Smooth muscle cell (in vitro differentiated cells): ENCODE measurements at regions not wholly inside any gene's neighbourhood (a gene's known extent, or its start where the extent isn't known, plus 50 kb on each side); places are given as distances from the start of the nearest gene placed in this dataset.

Experiments used
- DNase-seq: peaks from one replicate; lab custom pipeline; 2025; ENCODE audit not compliant: unreplicated experiment; lab: John Stamatoyannopoulos, UW
- H2AFZ ChIP-seq: fragments of 200-600 bp; sonication (generic); 2 replicates; pipeline ENCODE4 v1.6.0; 2016; ENCODE audit warnings: antibody characterized with exemption, low read depth, mild to moderate bottlenecking
- H3F3A ChIP-seq: fragments of 200-600 bp; sonication (generic); 2 replicates; pipeline ENCODE4 v1.6.0; 2017; ENCODE audit warnings: antibody characterized with exemption, low read depth
- H3K27ac ChIP-seq: fragments of 200-600 bp; sonication (generic); 2 replicates; pipeline ENCODE4 v1.5.1; 2016; ENCODE audit warnings: low read depth, mild to moderate bottlenecking
- H3K27me3 ChIP-seq: fragments of 200-600 bp; sonication (generic); 2 replicates; pipeline ENCODE4 v1.6.1; 2016; ENCODE audit warnings: low read depth, mild to moderate bottlenecking
- H3K36me3 ChIP-seq: fragments of 200-600 bp; sonication (generic); 2 replicates; pipeline ENCODE4 v1.5.1; 2016; ENCODE audit warnings: low read depth
- H3K4me1 ChIP-seq: fragments of 200-600 bp; sonication (generic); 2 replicates; pipeline ENCODE4 v1.5.1; 2016; ENCODE audit warnings: low read depth
- H3K4me2 ChIP-seq: fragments of 200-600 bp; sonication (generic); 2 replicates; pipeline ENCODE4 v1.6.0; 2016; ENCODE audit warnings: mild to moderate bottlenecking
- H3K4me3 ChIP-seq: fragments of 200-600 bp; sonication (generic); 2 replicates; pipeline ENCODE4 v1.5.1; 2016; ENCODE audit warnings: mild to moderate bottlenecking
- H3K79me2 ChIP-seq: fragments of 200-600 bp; sonication (generic); 2 replicates; pipeline ENCODE4 v1.6.0; 2016; ENCODE audit warnings: low read depth, mild to moderate bottlenecking
- H3K9ac ChIP-seq: fragments of 200-600 bp; sonication (generic); 2 replicates; pipeline ENCODE4 v1.6.0; 2016; ENCODE audit warnings: low read depth
- H3K9me3 ChIP-seq: fragments of 200-600 bp; sonication (generic); replicated peaks from 2 replicates; pipeline ENCODE4 v1.5.1; 2016; ENCODE audit warnings: low read depth
- H4K20me1 ChIP-seq: fragments of 200-600 bp; sonication (generic); 2 replicates; pipeline ENCODE4 v1.6.0; 2016; ENCODE audit warnings: low read depth
- CTCF ChIP-seq: fragments of 200-600 bp; sonication (generic); IDR thresholded peaks from 2 replicates; pipeline ENCODE4 v1.5.1; 2017; ENCODE audit warnings: borderline replicate concordance, mild to moderate bottlenecking, antibody characterized with exemption; ENCODE audit not compliant: insufficient read depth, poor library complexity, severe bottlenecking
- whole genome bisulfite sequencing: methylation state at CpG from one replicate; pipeline ENCODE4 v1.1.7; 2016; ENCODE audit warnings: low lambda C conversion rate; 5-methylcytosine and 5-hydroxymethylcytosine counted together

GRCh38 chr9:96109680-96110351 is 192.2 kb downstream of the HSD17B3 start:
- no peak for DNase-seq
- no peak overlapping the region for H3K4me3 ChIP-seq
- H3K4me2 ChIP-seq, result no peak overlapping the region
- no peaks in the 10 kb centered on the region for H3K27me3 ChIP-seq
- no peak for TF ChIP-seq CTCF
- no peak overlapping the region for H2AFZ ChIP-seq
- H3K4me1 ChIP-seq, result no peaks in the 10 kb centered on the region
- no peaks in the 10 kb centered on the region for H4K20me1 ChIP-seq
- H3K36me3 ChIP-seq, result no peaks in the 10 kb centered on the region
- no peak overlapping the region for H3K9ac ChIP-seq
- WGBS, result 73% methylated on average over 6 of the region's 6 CpGs
- H3K9me3 ChIP-seq, result peaks cover 6% of the 10 kb centered on the region
- no peak overlapping the region for H3K27ac ChIP-seq
- H3K79me2 ChIP-seq, result no peaks in the 10 kb centered on the region
- H3F3A ChIP-seq, result no peaks in the 10 kb centered on the region

GRCh38 chr9:96108691-96109380 is 193.1 kb downstream of the HSD17B3 start:
- peaks cover 10% of the 10 kb centered on the region for H3K9me3 ChIP-seq
- 59% methylated on average over 8 of the region's 8 CpGs for WGBS

GRCh38 chr9:96107436-96107835 is 194.5 kb downstream of the HSD17B3 start:
- no peak for TF ChIP-seq CTCF
- H3F3A ChIP-seq, result no peaks in the 10 kb centered on the region
- no peaks in the 10 kb centered on the region for H3K79me2 ChIP-seq
- no peak overlapping the region for H3K4me2 ChIP-seq
- peaks cover 4% of the 10 kb centered on the region for H3K36me3 ChIP-seq
- H3K9me3 ChIP-seq, result peaks cover 10% of the 10 kb centered on the region
- 39% methylated on average over 2 of the region's 2 CpGs for WGBS
- DNase-seq, result no peak
- no peaks in the 10 kb centered on the region for H3K27me3 ChIP-seq
- no peaks in the 10 kb centered on the region for H4K20me1 ChIP-seq
- no peak overlapping the region for H3K4me3 ChIP-seq
- no peak overlapping the region for H3K27ac ChIP-seq
- no peak overlapping the region for H3K9ac ChIP-seq
- H3K4me1 ChIP-seq, result no peaks in the 10 kb centered on the region
- H2AFZ ChIP-seq, result no peak overlapping the region

More at GRCh38 chr9:96108691-96109380, 193.1 kb downstream of the HSD17B3 start:
- Histone ChIP-seq H3K4me2 (no peak overlapping the region), H3K36me3 (peaks cover 4% of the 10 kb centered on the region), H2AFZ (no peak overlapping the region), H3F3A (no peaks in the 10 kb centered on the region), H3K27ac (no peak overlapping the region), H3K4me1 (no peaks in the 10 kb centered on the region), H3K4me3 (no peak overlapping the region), H3K9ac (no peak overlapping the region), H4K20me1 (no peaks in the 10 kb centered on the region), H3K79me2 (no peaks in the 10 kb centered on the region), H3K27me3 (no peaks in the 10 kb centered on the region)
- TF ChIP-seq CTCF, result no peak
- no peak for DNase-seq
